Stimulated activated CD8-positive, alpha-beta memory T cell treated with anti-CD3 and anti-CD28 coated beads, Interleukin-4, amount 100 ng/mL, for 4 hours (primary cell): ENCODE measurements at regions not wholly inside any gene's neighbourhood (a gene's known extent, or its start where the extent isn't known, plus 50 kb on each side); places are given as distances from the start of the nearest gene placed in this dataset.
A peak's percentile ranks its signal among the peaks of the same experiment; 100 is the strongest.

Experiments used
- DNase-seq, 2 donors: peaks; one replicate each; pipeline ENCODE4 v3.0.0-alpha.2; 2020; ENCODE audit warnings: low read depth in 2 of 2, low spot score in 1 of 2

- DNase-seq, result no peak
These were observed 182.6 kb downstream of the MRPL39 start for GRCh38 chr21:25424634-25425033.

GRCh38 chr21:25424048-25424447, 183.2 kb downstream of the MRPL39 start:
- no peak for DNase-seq

- no peak for DNase-seq
These were observed 184.4 kb downstream of the MRPL39 start for GRCh38 chr21:25422610-25423608.

- DNase-seq, result peak; percentile 31 to 34
These were observed 185.8 kb downstream of the MRPL39 start for GRCh38 chr21:25421321-25422028.

- DNase-seq, result no peak
These were observed 186.4 kb downstream of the MRPL39 start for GRCh38 chr21:25420831-25421230.

- no peak for DNase-seq
These were observed 190.6 kb downstream of the MRPL39 start for GRCh38 chr21:25416669-25417068.

- no peak for DNase-seq
These were observed 195.2 kb downstream of the MRPL39 start for GRCh38 chr21:25412100-25412499.

- no peak for DNase-seq
These were observed 197.3 kb downstream of the MRPL39 start for GRCh38 chr21:25409978-25410377.

GRCh38 chr21:25408666-25409065, 198.6 kb downstream of the MRPL39 start:
- DNase-seq, result no peak

- no peak for DNase-seq
These were observed 200.2 kb downstream of the MRPL39 start for GRCh38 chr21:25406887-25407579.

GRCh38 chr21:25405984-25406383, 201.3 kb downstream of the MRPL39 start:
- DNase-seq, result no peak

- DNase-seq, result no peak
These were observed 204.9 kb downstream of the MRPL39 start for GRCh38 chr21:25402134-25402961.

GRCh38 chr21:25400427-25400826, 206.9 kb downstream of the MRPL39 start:
- DNase-seq, result no peak

- no peak for DNase-seq
These were observed 208.7 kb downstream of the MRPL39 start for GRCh38 chr21:25398630-25399029.

GRCh38 chr21:25396135-25396711, 211.1 kb downstream of the MRPL39 start:
- peak in 1 of 2 donors; percentile 22 for DNase-seq

GRCh38 chr21:25391777-25392176, 215.5 kb downstream of the MRPL39 start:
- DNase-seq, result no peak

- no peak for DNase-seq
These were observed 216.6 kb downstream of the MRPL39 start for GRCh38 chr21:25390701-25391100.

GRCh38 chr21:25387665-25388064, 219.6 kb downstream of the MRPL39 start:
- no peak for DNase-seq

GRCh38 chr21:25385911-25386474, 221.3 kb downstream of the MRPL39 start:
- DNase-seq, result no peak

GRCh38 chr21:25385341-25385740, 221.9 kb downstream of the MRPL39 start:
- no peak for DNase-seq
